Heart left ventricle (tissue), 16 donors: ENCODE measurements at regions not wholly inside any gene's neighbourhood (a gene's known extent, or its start where the extent isn't known, plus 50 kb on each side); places are given as distances from the start of the nearest gene placed in this dataset.

Experiments
- ATAC-seq, 4 donors: fragments of 200-7000 bp; cut with Tn5 transposase; one replicate each; pipeline ENCODE4 v1.9.1; 2020 to 2022; ENCODE audit warnings: moderate library complexity in 4 of 4, mild to moderate bottlenecking in 3 of 4, moderate number of reproducible peaks in 1 of 4
- DNase-seq, 5 donors: peaks; one replicate each; pipeline ENCODE4 v3.0.0-alpha.2; 2020
- H3K27ac ChIP-seq, 12 donors: fragments of 200-600 bp; sonication (generic) in 4 of 12; one replicate each; pipeline versions ENCODE4 v1.5.0 to v1.8.0; 2016 to 2022; ENCODE audit warnings: mild to moderate bottlenecking in 2 of 12
- H3K27me3 ChIP-seq, 9 donors: fragments of 200-600 bp; sonication (generic) in 2 of 9; one replicate each; pipeline versions ENCODE4 v1.5.1 to v1.8.0; 2016 to 2022; ENCODE audit warnings: mild to moderate bottlenecking in 3 of 9
- H3K36me3 ChIP-seq, 9 donors: fragments of 200-600 bp; sonication (generic) in 2 of 9; one replicate each; pipeline versions ENCODE4 v1.5.0 to v1.8.0; 2018 to 2022; ENCODE audit warnings: mild to moderate bottlenecking in 2 of 9
- H3K4me1 ChIP-seq, 12 donors: fragments of 200-600 bp; sonication (generic) in 4 of 12; one replicate each; pipeline versions ENCODE4 v1.5.0 to v1.8.0; 2016 to 2022; ENCODE audit warnings: mild to moderate bottlenecking in 3 of 12
- H3K4me3 ChIP-seq, 12 donors: fragments of 200-600 bp; sonication (generic) in 4 of 12; one replicate each; pipeline versions ENCODE4 v1.5.0 to v1.8.0; 2017 to 2022; ENCODE audit warnings: mild to moderate bottlenecking in 9 of 12, moderate library complexity in 4 of 12
- H3K9me3 ChIP-seq, 12 donors: fragments of 200-600 bp; sonication (generic) in 4 of 12; one replicate each; pipeline versions ENCODE4 v1.5.0 to v1.8.0; 2016 to 2022; ENCODE audit warnings: mild to moderate bottlenecking in 1 of 12
- POLR2A ChIP-seq, 2 donors: fragments of 450-650 bp; IDR thresholded peaks; one replicate each; pipeline ENCODE4 v1.6.1; 2017; ENCODE audit warnings: antibody characterized with exemption in 2 of 2, mild to moderate bottlenecking in 2 of 2, moderate library complexity in 2 of 2
- WGBS, 4 donors: extraction: QIAGEN DNeasy Blood & Tissue Kit in 2 of 4; methylation state at CpG; one replicate each; pipeline versions ENCODE4 v1.1.5 to v1.1.7; 2013 to 2018; 5-methylcytosine and 5-hydroxymethylcytosine counted together
- intact Hi-C, 10 donors: fragments of 100-400 bp; cut with DNase I; formaldehyde crosslinking; loops; one replicate each; pipeline versions ENCODE4 v1.11.1 to v1.14.2; 2022
- TF ChIP-seq, protein P1 (sequence below), 12 donors: fragments of 200-600 bp; sonication (generic) in 4 of 12; IDR thresholded peaks; one replicate each; pipeline versions ENCODE4 v1.5.0 to v1.8.0; 2018 to 2022; ENCODE audit warnings: antibody characterized with exemption in 12 of 12, mild to moderate bottlenecking in 5 of 12
- donor health status: ischemic (EF 13 %, LVEDD 7.1; RV severe dilation, severe dysfunction).
- donor health status: healthy with polysubstance abuse.
- donor health status: DM: no; HTN: yes; CAD: no.
- donor health status: DM: no; HTN: no; CAD: no.
- donor health status: ischemic (EF 25% LVEDD 6.9; RV normal size, moderate dysfunction).
- donor health status: ischemic (EF 25% LVEDD 5.7; RV mildly dilated, moderate dysfunction).
- donor health status: healthy.
- donor health status: DM: yes; HTN: yes; CAD: no.
- donor health status: ischemic (EF 35%, LVEDD 5.7; RV mildly dilated, moderate dysfunction).
- donor health status: nonischemic (EF 11% LVEDD 7.7; RV severe dilation, severe dysfunction).
- donor health status: DM: yes; HTN: yes; CAD: no.
- donor health status: PGD.
- donor health status: ischemic (EF 29% LVEDD 5.4; RV normal size, mild dysfunction).
- donor health status: nonischemic (EF 23%, LVEDD 6.1; RV moderate dilation, normal function).

DNA sequence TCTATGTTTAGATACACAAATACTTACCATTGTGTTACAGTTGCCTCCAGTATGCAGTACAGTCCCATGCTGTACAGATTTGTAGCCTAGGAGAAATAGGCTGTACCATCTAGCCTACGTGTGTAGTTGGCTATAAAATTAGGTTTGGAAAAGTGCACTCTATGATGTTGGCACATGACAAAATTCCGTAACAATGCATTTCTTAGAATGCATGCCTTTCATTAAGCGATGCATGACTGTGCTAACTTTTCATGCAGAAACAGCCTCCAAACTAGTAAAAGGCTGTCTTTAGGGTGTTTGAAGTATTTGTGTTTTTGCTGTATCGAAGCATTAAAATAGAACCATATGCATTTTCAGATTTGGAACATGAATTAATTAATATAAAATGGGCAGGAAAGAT is 157.9 kb downstream of the RMI1 start:
- H3K27me3 ChIP-seq, result peaks cover 0 to 33% (median 12%) of the 10 kb centered on the region in 9 donors
- DNase-seq (no peak), ATAC-seq (no peak)
- H3K36me3 ChIP-seq, result no peaks in the 10 kb centered on the region
- intact Hi-C loops, result no loop called here
- no peak overlapping the region for H3K27ac ChIP-seq
- WGBS, 4 donors, result 93 to 97% (median 94%) methylated on average over 4 of the region's 4 CpGs
- H3K9me3 ChIP-seq, result no peaks in the 10 kb centered on the region
- peaks cover 0 to 28% (median 16%) of the 10 kb centered on the region in 12 donors for H3K4me1 ChIP-seq
- TF ChIP-seq, protein P1, sequence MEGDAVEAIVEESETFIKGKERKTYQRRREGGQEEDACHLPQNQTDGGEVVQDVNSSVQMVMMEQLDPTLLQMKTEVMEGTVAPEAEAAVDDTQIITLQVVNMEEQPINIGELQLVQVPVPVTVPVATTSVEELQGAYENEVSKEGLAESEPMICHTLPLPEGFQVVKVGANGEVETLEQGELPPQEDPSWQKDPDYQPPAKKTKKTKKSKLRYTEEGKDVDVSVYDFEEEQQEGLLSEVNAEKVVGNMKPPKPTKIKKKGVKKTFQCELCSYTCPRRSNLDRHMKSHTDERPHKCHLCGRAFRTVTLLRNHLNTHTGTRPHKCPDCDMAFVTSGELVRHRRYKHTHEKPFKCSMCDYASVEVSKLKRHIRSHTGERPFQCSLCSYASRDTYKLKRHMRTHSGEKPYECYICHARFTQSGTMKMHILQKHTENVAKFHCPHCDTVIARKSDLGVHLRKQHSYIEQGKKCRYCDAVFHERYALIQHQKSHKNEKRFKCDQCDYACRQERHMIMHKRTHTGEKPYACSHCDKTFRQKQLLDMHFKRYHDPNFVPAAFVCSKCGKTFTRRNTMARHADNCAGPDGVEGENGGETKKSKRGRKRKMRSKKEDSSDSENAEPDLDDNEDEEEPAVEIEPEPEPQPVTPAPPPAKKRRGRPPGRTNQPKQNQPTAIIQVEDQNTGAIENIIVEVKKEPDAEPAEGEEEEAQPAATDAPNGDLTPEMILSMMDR (IDR thresholded peaks at IDR 0.05), result no peak
- TF ChIP-seq POLR2A (IDR thresholded peaks at IDR 0.05), result no peak
- H3K4me3 ChIP-seq, result no peak overlapping the region

DNA sequence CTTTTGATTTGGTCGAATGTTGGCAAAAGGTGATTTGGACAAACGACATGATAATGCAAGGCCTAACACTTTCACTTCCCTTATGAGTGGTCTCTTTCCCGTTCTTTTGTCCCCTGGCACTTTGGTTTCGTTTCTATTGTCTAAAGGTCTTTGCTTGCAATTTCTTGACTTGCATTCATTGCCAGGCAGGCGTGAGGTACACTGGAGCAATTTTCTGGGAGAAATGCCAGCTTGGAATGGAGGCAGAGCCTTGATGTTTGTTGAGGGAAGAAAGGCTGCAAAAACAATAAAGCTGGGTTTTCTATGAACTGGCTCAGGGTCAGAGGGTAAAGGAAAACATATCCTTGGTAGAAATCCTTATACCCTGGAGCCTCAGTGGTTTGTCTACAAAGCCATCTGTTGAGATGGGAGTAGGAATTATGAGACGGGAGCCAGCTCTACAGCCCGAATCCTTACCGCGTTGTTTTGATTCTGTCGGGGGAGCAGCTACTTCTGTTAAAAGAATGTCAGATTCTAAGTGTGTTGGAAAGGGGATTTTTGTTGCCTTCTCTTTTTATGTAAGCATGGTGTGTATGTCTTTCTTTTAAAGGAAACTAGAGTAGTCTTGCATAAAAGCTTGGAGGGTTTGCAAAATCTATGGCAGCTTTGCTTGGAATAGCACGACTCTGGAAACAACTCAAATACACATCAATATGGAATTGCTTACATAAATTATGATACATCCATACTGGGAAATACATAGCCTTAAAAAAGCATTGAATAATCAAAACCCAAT is 158.9 kb downstream of the RMI1 start:
- 48 to 63% (median 52%) methylated on average over 11 of the region's 11 CpGs for WGBS, 4 donors
- Histone ChIP-seq H3K4me1 (peaks cover 0 to 28% (median 16%) of the 10 kb centered on the region in 12 donors), H3K4me3 (no peak overlapping the region), H3K27ac (no peak overlapping the region), H3K9me3 (no peaks in the 10 kb centered on the region), H3K27me3 (peaks cover 0 to 36% (median 12%) of the 10 kb centered on the region in 9 donors), H3K36me3 (no peaks in the 10 kb centered on the region)
- ATAC-seq, result peak in 3 of 4 donors; percentile 47 to 63 (median 63)
- DNase-seq, result peak in 2 of 5 donors; percentile 32 to 39
- intact Hi-C loops, result loop anchor here in 3 of 10 donors (10.0 kb wide), 3 partner anchors 65 to 185 kb away; partner anchors contain the start of genes HNRNPK (in 1 of the 3) and RMI1 (in 1 of the 3)
- TF ChIP-seq, protein P1 (IDR thresholded peaks at IDR 0.05), result no peak
- TF ChIP-seq POLR2A (IDR thresholded peaks at IDR 0.05), result no peak

DNA sequence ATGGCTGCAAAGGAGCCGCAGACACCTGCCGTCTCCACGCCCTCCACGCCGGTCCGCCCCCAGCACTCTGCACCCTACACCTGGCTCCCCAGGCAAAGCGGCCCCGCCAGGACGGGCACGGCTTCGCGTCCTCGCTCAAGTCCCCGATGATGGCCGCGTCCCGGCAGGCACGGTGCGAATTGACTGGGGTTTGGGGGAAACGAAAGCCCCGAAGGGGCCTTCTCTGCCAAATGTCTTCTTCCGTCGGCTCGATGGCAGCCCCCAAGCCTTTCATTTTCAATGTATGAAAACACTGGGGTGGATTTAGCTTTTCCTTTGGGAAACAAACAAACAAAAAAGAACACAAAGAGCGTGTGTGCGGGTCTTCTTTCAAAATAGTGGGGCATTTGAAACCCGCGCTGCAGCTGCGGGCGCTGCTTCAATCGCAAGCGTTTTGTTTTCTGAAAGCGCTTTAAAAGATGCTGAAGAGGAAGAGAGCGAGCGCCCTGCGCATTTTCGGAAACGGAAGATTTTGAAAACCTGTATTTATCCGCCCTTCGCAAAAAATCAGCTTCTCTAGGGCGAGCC is 160.0 kb downstream of the RMI1 start:
- peak in 2 of 4 donors; percentile 28 to 42 for ATAC-seq
- WGBS, 4 donors, result 6 to 15% (median 8%) methylated on average over 38 to 41 of the region's 41 CpGs
- Histone ChIP-seq H3K27ac (no peak overlapping the region), H3K9me3 (no peaks in the 10 kb centered on the region), H3K4me1 (peaks cover 0 to 28% (median 16%) of the 10 kb centered on the region in 12 donors), H3K27me3 (peaks cover 0 to 36% (median 12%) of the 10 kb centered on the region in 9 donors), H3K4me3 (peak overlapping the region; percentile 30 to 62 (median 51)), H3K36me3 (no peaks in the 10 kb centered on the region)
- TF ChIP-seq, protein P1 (IDR thresholded peaks at IDR 0.05), result no peak
- no peak for TF ChIP-seq POLR2A (IDR thresholded peaks at IDR 0.05)
- DNase-seq, result peak in 1 of 5 donors; percentile 60
- intact Hi-C loops, result loop anchor here in 3 of 10 donors (10.0 kb wide), 3 partner anchors 64 to 186 kb away; partner anchors contain the start of genes HNRNPK (in 1 of the 3) and RMI1 (in 1 of the 3)
